ENCODE measurements at regions not wholly inside any gene's neighbourhood (a gene's known extent, or its start where the extent isn't known, plus 50 kb on each side); places are given as distances from the start of the nearest gene placed in this dataset.

GRCh38 chr18:45237343-45238098, 377.8 kb upstream of the SLC14A2 start:
- TF ChIP-seq CTCF (IDR thresholded peaks at IDR 0.05; ENCODE audit: low read depth, low read length) (no peak), POLR2A (IDR thresholded peaks at IDR 0.05; ENCODE audit: extremely low read depth, insufficient read length) (no peak), MYC (IDR thresholded peaks at IDR 0.05; ENCODE audit: low read depth, low read length) (no peak), MAX (IDR thresholded peaks at IDR 0.05; ENCODE audit: low read depth, low read length) (no peak)
